NB4 (cell line): ENCODE measurements at regions not wholly inside any gene's neighbourhood (a gene's known extent, or its start where the extent isn't known, plus 50 kb on each side); places are given as distances from the start of the nearest gene placed in this dataset.

Source experiments
- DNase-seq: peaks from one replicate; pipeline ENCODE4 v3.0.0; 2010; ENCODE audit warnings: low read depth
- H3K4me3 ChIP-seq: one replicate; pipeline ENCODE4 v1.5.1; 2011; ENCODE audit warnings: mild to moderate bottlenecking, low read depth, low read length, moderate library complexity
- MYC ChIP-seq: IDR thresholded peaks from 2 replicates; pipeline ENCODE4 v1.6.1; 2011; ENCODE audit warnings: low read depth, low read length
- POLR2A ChIP-seq: IDR thresholded peaks from 2 replicates; pipeline ENCODE4 v1.6.1; 2011; ENCODE audit warnings: mild to moderate bottlenecking; ENCODE audit not compliant: insufficient read length; ENCODE audit errors: extremely low read depth
- TF ChIP-seq, protein P1 (sequence below): IDR thresholded peaks from one replicate; pipeline ENCODE4 v1.5.1; 2012; ENCODE audit warnings: low read depth, low read length
- TF ChIP-seq, protein P2 (sequence below): IDR thresholded peaks from 2 replicates; pipeline ENCODE4 v1.6.1; 2011; ENCODE audit warnings: low read depth, low read length

GRCh38 chr2:226575928-226576327 lies 223.7 kb downstream of the IRS1 start:
- no peak for DNase-seq
- TF ChIP-seq, protein P1, sequence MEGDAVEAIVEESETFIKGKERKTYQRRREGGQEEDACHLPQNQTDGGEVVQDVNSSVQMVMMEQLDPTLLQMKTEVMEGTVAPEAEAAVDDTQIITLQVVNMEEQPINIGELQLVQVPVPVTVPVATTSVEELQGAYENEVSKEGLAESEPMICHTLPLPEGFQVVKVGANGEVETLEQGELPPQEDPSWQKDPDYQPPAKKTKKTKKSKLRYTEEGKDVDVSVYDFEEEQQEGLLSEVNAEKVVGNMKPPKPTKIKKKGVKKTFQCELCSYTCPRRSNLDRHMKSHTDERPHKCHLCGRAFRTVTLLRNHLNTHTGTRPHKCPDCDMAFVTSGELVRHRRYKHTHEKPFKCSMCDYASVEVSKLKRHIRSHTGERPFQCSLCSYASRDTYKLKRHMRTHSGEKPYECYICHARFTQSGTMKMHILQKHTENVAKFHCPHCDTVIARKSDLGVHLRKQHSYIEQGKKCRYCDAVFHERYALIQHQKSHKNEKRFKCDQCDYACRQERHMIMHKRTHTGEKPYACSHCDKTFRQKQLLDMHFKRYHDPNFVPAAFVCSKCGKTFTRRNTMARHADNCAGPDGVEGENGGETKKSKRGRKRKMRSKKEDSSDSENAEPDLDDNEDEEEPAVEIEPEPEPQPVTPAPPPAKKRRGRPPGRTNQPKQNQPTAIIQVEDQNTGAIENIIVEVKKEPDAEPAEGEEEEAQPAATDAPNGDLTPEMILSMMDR: no peak
- no peak for TF ChIP-seq POLR2A
- no peak for TF ChIP-seq MYC
- TF ChIP-seq, protein P2, sequence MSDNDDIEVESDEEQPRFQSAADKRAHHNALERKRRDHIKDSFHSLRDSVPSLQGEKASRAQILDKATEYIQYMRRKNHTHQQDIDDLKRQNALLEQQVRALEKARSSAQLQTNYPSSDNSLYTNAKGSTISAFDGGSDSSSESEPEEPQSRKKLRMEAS: no peak

DNA sequence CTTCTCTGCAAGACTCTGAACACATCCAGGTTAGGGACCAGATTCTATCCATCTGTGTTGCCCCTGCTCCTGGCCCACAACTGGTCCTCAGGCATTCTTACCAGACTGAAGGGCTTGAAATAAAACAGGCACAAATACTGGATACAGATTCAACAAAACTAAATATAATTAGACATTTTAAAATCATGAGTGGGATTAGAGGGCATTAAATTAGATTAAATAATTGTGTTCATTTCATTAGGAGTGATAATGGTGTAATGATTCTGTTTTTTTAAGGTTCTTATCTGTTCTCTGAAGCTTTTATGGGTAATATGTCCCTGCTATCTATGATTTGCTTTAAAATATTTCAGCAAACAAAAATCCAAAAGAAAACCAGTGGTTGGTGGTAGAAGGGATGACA lies 226.5 kb downstream of the IRS1 start:
- no peak for DNase-seq
- no peak overlapping the region for H3K4me3 ChIP-seq
- TF ChIP-seq, protein P2: no peak
- TF ChIP-seq MYC (no peak), POLR2A (no peak)
- TF ChIP-seq, protein P1: no peak

More at GRCh38 chr2:226575928-226576327, 223.7 kb downstream of the IRS1 start:
- no peak overlapping the region for H3K4me3 ChIP-seq

- TF ChIP-seq MYC: no peak
- no peak for TF ChIP-seq POLR2A
- TF ChIP-seq, protein P1: no peak
- TF ChIP-seq, protein P2: no peak
- no peak for DNase-seq
- H3K4me3 ChIP-seq: no peak overlapping the region
These were observed 235.0 kb downstream of the IRS1 start for GRCh38 chr2:226564667-226565066.

DNA sequence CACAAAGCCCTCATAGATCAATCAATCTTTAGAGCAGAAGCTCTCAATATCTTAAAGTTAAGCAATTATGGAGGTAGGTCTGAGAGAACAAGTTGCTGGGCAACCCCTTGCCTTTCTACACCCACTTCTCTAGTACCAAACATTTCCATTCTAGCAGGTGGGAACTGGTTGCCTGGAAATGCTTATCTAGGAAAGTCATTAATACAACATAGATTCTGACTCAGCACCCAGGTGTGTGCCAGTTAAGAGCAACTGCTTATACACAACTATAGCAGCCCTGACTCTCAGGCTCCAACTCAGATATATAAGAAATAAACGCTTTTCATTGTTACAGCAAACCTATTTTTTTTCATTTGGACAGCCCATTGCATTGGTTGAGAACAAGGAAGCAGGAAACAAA lies 237.7 kb downstream of the IRS1 start:
- TF ChIP-seq, protein P1: no peak
- TF ChIP-seq MYC: no peak
- no peak for DNase-seq
- H3K4me3 ChIP-seq: no peak overlapping the region

GRCh38 chr2:226560325-226560724 lies 239.3 kb downstream of the IRS1 start:
- no peak overlapping the region for H3K4me3 ChIP-seq
- TF ChIP-seq, protein P1: no peak
- no peak for TF ChIP-seq MYC
- no peak for TF ChIP-seq POLR2A
- TF ChIP-seq, protein P2: no peak
- DNase-seq: no peak

- H3K4me3 ChIP-seq: no peak overlapping the region
- DNase-seq: no peak
- TF ChIP-seq MYC: no peak
- TF ChIP-seq, protein P1: no peak
- TF ChIP-seq, protein P2: no peak
- TF ChIP-seq POLR2A: no peak
These were observed 240.1 kb downstream of the IRS1 start for GRCh38 chr2:226559536-226559935.
